Stomach (tissue), 8 donors: ENCODE measurements at regions not wholly inside any gene's neighbourhood (a gene's known extent, or its start where the extent isn't known, plus 50 kb on each side); places are given as distances from the start of the nearest gene placed in this dataset.

ENCODE experiments used
- DNase-seq, 2 donors: peaks; one replicate each; pipeline versions ENCODE4 v3.0.0 to v3.0.0-alpha.2; 2013 to 2019
- H3K27ac ChIP-seq, 5 donors: fragments of 200-600 bp in 4 of 5; sonication (generic) in 4 of 5; one replicate each; pipeline ENCODE4 v1.5.1; 2013 to 2019; ENCODE audit warnings: mild to moderate bottlenecking in 1 of 5, moderate library complexity in 1 of 5
- H3K27me3 ChIP-seq, 3 donors: fragments of 200-600 bp; sonication (generic); one replicate each; pipeline ENCODE4 v1.5.1; 2017 to 2019; ENCODE audit warnings: mixed run types in 1 of 3
- H3K36me3 ChIP-seq, 4 donors: fragments of 200-600 bp; sonication (generic); 1 replicate in 3 of 4; 2 replicates in 1 of 4; pipeline ENCODE4 v1.5.1; 2016 to 2019
- H3K4me1 ChIP-seq, 4 donors: fragments of 200-600 bp; sonication (generic); one replicate each; pipeline ENCODE4 v1.5.1; 2016 to 2019
- H3K4me3 ChIP-seq, 4 donors: fragments of 200-600 bp; sonication (generic) in 3 of 4; one replicate each; pipeline ENCODE4 v1.5.1; 2016 to 2019; ENCODE audit warnings: mild to moderate bottlenecking in 1 of 4
- H3K9me3 ChIP-seq, 4 donors: fragments of 200-600 bp; sonication (generic); one replicate each; pipeline ENCODE4 v1.5.1; 2016 to 2019
- EP300 ChIP-seq: sonication (generic); formaldehyde crosslinking; IDR thresholded peaks from one replicate; pipeline ENCODE4 v1.6.1; 2017; ENCODE audit warnings: antibody characterized with exemption
- POLR2A ChIP-seq, 4 donors: fragments of 450-650 bp; IDR thresholded peaks; one replicate each; pipeline ENCODE4 v1.6.1; 2016; ENCODE audit warnings: antibody characterized with exemption in 4 of 4, control low read depth in 2 of 4, mild to moderate bottlenecking in 1 of 4, moderate library complexity in 1 of 4
- POLR2AphosphoS5 ChIP-seq, 3 donors: sonication (generic); formaldehyde crosslinking; IDR thresholded peaks; one replicate each; pipeline ENCODE4 v1.6.1; 2016; ENCODE audit warnings: antibody characterized with exemption in 3 of 3
- WGBS, 5 donors: extraction: QIAGEN DNeasy Blood & Tissue Kit in 3 of 5; methylation state at CpG; one replicate each; pipeline versions ENCODE4 v1.1.5 to v1.1.7; 2013 to 2018; 5-methylcytosine and 5-hydroxymethylcytosine counted together
- intact Hi-C: fragments of 100-400 bp; cut with DNase I; formaldehyde crosslinking; loops from one replicate; pipeline ENCODE4 v1.15.1; 2023; ENCODE audit warnings: low total_unique reads
- TF ChIP-seq, protein P1 (sequence below), 7 experiments: fragments of 450-650 bp in 4 of 7; fragments of 200-600 bp in 3 of 7; sonication (generic) in 3 of 7; IDR thresholded peaks; one replicate each; pipeline ENCODE4 v1.5.1; 2016 to 2019; ENCODE audit warnings: antibody characterized with exemption in 7 of 7, control low read depth in 2 of 7, mild to moderate bottlenecking in 1 of 7
- donor health status: healthy with polysubstance abuse.
- donor health status: Bipolar disorder and iron deficiency.
- donor health status: healthy.

DNA sequence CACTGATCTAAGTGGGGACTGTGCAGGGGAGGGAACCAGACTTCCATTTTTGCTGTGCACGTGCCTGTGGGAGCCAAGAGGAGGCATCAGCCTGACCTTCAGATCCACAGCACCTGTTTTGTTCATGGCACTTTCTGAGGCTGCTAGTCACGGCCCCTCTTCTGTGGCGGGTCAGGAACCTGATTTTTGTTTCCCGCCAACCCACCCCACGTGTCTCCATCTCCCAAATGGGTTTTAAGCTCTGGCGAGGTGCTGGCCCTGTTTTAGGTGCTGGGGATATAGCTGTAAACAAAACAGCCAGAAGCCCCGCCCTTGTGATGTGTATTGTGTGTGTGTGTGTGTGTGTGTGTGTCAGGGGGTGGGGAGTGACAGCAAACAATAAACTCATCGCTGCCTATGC lies 60.4 kb upstream of the GRPEL1 start:
- Histone ChIP-seq H3K9me3 (peaks cover 0 to 4% (median 0%) of the 10 kb centered on the region in 4 donors), H3K4me3 (no peak overlapping the region), H3K27me3 (no peaks in the 10 kb centered on the region), H3K36me3 (no peaks in the 10 kb centered on the region), H3K27ac (no peak overlapping the region), H3K4me1 (peaks cover 15 to 21% (median 18%) of the 10 kb centered on the region in 4 donors)
- intact Hi-C loops, result no loop called here
- 72 to 78% (median 77%) methylated on average over 8 of the region's 8 CpGs for WGBS, 5 donors
- TF ChIP-seq, protein P1, sequence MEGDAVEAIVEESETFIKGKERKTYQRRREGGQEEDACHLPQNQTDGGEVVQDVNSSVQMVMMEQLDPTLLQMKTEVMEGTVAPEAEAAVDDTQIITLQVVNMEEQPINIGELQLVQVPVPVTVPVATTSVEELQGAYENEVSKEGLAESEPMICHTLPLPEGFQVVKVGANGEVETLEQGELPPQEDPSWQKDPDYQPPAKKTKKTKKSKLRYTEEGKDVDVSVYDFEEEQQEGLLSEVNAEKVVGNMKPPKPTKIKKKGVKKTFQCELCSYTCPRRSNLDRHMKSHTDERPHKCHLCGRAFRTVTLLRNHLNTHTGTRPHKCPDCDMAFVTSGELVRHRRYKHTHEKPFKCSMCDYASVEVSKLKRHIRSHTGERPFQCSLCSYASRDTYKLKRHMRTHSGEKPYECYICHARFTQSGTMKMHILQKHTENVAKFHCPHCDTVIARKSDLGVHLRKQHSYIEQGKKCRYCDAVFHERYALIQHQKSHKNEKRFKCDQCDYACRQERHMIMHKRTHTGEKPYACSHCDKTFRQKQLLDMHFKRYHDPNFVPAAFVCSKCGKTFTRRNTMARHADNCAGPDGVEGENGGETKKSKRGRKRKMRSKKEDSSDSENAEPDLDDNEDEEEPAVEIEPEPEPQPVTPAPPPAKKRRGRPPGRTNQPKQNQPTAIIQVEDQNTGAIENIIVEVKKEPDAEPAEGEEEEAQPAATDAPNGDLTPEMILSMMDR (IDR thresholded peaks at IDR 0.05), result no peak
- TF ChIP-seq POLR2AphosphoS5 (IDR thresholded peaks at IDR 0.05), result no peak
- TF ChIP-seq EP300, result no peak
- TF ChIP-seq POLR2A (IDR thresholded peaks at IDR 0.05), result no peak
- DNase-seq, result no peak

DNA sequence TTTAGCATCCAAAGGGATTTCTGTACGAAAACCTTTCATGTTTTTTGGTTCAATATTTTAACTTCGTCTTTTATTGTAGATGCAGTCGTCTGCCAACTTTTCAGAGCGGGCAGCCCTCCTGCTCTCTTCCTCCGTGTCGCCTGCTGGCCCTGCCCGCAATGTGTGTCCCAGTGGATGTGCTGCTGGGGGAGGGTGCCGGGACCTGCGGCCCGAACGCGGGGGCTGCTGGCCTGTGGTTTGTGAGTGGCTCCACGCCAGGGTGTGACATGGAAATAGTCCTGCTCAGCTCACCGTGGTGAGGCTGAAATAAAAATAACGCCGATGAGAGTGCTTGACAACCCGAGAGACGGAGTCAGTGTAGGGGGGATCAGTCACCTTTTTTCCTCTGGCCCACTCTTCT lies 59.7 kb upstream of the GRPEL1 start:
- intact Hi-C loops, result no loop called here
- Histone ChIP-seq H3K36me3 (no peaks in the 10 kb centered on the region), H3K4me1 (peaks cover 15 to 21% (median 18%) of the 10 kb centered on the region in 4 donors), H3K4me3 (no peak overlapping the region), H3K27ac (no peak overlapping the region), H3K9me3 (no peaks in the 10 kb centered on the region), H3K27me3 (no peaks in the 10 kb centered on the region)
- no peak for TF ChIP-seq POLR2A (IDR thresholded peaks at IDR 0.05)
- TF ChIP-seq, protein P1 (IDR thresholded peaks at IDR 0.05), result no peak
- no peak for TF ChIP-seq EP300
- no peak for TF ChIP-seq POLR2AphosphoS5 (IDR thresholded peaks at IDR 0.05)
- 77 to 88% (median 85%) methylated on average over 18 of the region's 18 CpGs for WGBS, 5 donors
- no peak for DNase-seq

DNA sequence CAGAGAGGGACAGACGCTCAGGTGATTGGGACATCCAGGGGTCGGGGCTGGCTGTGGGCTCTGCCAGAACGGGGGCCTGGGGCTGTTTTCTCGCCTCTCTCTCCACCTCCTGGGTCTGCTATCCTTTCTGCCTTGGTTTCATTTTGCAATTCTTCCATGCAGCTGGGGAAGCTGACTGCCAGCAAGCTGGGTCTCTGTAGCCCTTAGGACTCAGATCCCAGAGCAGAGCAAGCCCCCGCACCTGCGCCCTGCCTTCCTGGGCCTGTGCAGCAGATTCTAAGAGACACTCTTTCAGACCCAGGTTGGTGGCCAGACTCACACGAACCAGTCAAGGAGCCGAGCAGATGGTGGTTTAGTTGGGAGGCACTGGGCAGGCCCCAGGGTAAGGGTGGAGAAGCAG lies 59.1 kb upstream of the GRPEL1 start:
- Histone ChIP-seq H3K27ac (no peak overlapping the region), H3K27me3 (no peaks in the 10 kb centered on the region), H3K9me3 (no peaks in the 10 kb centered on the region), H3K4me3 (no peak overlapping the region), H3K36me3 (no peaks in the 10 kb centered on the region), H3K4me1 (peaks cover 15 to 21% (median 18%) of the 10 kb centered on the region in 4 donors)
- no peak for DNase-seq
- TF ChIP-seq EP300, result no peak
- TF ChIP-seq, protein P1 (IDR thresholded peaks at IDR 0.05), result no peak
- TF ChIP-seq POLR2AphosphoS5 (IDR thresholded peaks at IDR 0.05), result no peak
- TF ChIP-seq POLR2A (IDR thresholded peaks at IDR 0.05), result no peak
- 78 to 93% (median 83%) methylated on average over 8 of the region's 8 CpGs for WGBS, 5 donors
- intact Hi-C loops, result no loop called here

DNA sequence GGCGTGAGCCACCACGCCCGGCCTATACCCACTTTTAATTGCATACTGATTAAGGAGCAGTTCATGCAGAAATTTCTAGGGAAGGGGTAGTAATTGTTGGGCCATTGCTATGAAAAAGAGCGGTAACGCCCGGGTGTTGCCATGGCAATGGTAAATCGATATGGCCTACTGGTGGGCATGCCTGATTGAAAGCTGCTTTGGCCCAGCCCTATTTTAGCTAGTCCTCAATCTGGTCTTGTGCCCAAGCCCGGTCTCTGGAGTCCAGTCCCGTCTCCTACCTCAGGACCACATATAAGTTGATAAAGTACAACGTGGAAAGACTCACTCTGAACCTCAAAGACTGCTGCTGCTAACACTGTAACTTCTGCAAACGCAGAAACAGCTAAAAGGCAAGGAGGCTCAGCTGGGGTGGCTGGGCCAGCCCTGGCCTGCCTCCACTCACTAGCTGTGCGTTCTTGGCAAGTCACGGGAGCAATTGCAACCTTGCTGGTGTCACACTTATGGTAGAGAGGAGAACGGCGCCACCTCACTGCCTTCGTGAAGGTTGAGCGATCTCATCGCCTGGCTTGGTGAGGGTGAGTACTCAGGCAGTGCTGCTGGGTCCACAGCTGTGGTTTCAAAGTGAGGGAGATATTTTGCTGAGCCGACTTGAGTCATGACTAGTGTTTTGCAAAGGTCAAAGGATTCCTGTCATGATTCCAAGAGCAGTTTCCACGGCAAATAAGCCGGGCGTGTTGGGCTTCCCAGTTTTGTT lies 57.0 kb upstream of the GRPEL1 start:
- WGBS, 5 donors, result 42 to 50% (median 43%) methylated on average over 22 of the region's 22 CpGs
- peak in 1 of 3 donors; percentile 61 for TF ChIP-seq POLR2AphosphoS5 (IDR thresholded peaks at IDR 0.05)
- no peak for TF ChIP-seq POLR2A (IDR thresholded peaks at IDR 0.05)
- H3K27ac ChIP-seq, result peak overlapping the region; percentile 34 to 68 (median 61)

More for the DNA sequence above, 57.0 kb upstream of the GRPEL1 start:
- peak; percentile 66 to 78 for DNase-seq
- no peaks in the 10 kb centered on the region for H3K36me3 ChIP-seq
- no peaks in the 10 kb centered on the region for H3K9me3 ChIP-seq
- H3K4me1 ChIP-seq, result peaks cover 17 to 21% (median 20%) of the 10 kb centered on the region in 4 donors
- intact Hi-C loops, result no loop called here
- H3K4me3 ChIP-seq, result no peak overlapping the region
- H3K27me3 ChIP-seq, result no peaks in the 10 kb centered on the region
